Subcutaneous abdominal adipose tissue (tissue), 5 donors: ENCODE measurements at regions not wholly inside any gene's neighbourhood (a gene's known extent, or its start where the extent isn't known, plus 50 kb on each side); places are given as distances from the start of the nearest gene placed in this dataset.

Experiments
- H3K27ac ChIP-seq: one replicate; pipeline ENCODE4 v1.7.0; 2013; ENCODE audit warnings: low read depth, mild to moderate bottlenecking, inconsistent platforms, low read length, moderate library complexity
- H3K27me3 ChIP-seq, 5 donors: one replicate each; pipeline ENCODE4 v1.7.0; 2013; ENCODE audit warnings: low read length in 5 of 5, inconsistent platforms in 1 of 5; ENCODE audit not compliant: control insufficient read depth in 5 of 5, insufficient read depth in 4 of 5
- H3K36me3 ChIP-seq, 5 donors: one replicate each; pipeline ENCODE4 v1.7.0; 2013; ENCODE audit warnings: low read length in 5 of 5; ENCODE audit not compliant: control insufficient read depth in 5 of 5, insufficient read depth in 5 of 5
- H3K4me1 ChIP-seq, 5 donors: one replicate each; pipeline ENCODE4 v1.7.0; 2013; ENCODE audit warnings: low read length in 5 of 5, mild to moderate bottlenecking in 3 of 5, moderate library complexity in 1 of 5; ENCODE audit not compliant: control insufficient read depth in 5 of 5, insufficient read depth in 5 of 5
- H3K4me3 ChIP-seq, 5 donors: one replicate each; pipeline ENCODE4 v1.7.0; 2013; ENCODE audit warnings: low read length in 5 of 5, low read depth in 1 of 5
- H3K9ac ChIP-seq, 5 donors: one replicate each; pipeline ENCODE4 v1.7.0; 2013; ENCODE audit warnings: low read length in 5 of 5, mild to moderate bottlenecking in 4 of 5, moderate library complexity in 3 of 5
- H3K9me3 ChIP-seq, 5 donors: one replicate each; pipeline ENCODE4 v1.7.0; 2013; ENCODE audit warnings: low read length in 5 of 5; ENCODE audit not compliant: control insufficient read depth in 5 of 5
- donor health status: healthy.
- donor health status: healthy.
- donor health status: healthy.
- donor health status: healthy.
- donor health status: healthy.

GRCh38 chr18:29838556-29838955, 1204.0 kb downstream of the DSC3 start:
- Histone ChIP-seq H3K36me3 (no peaks in the 10 kb centered on the region), H3K4me3 (no peak overlapping the region), H3K27me3 (no peaks in the 10 kb centered on the region), H3K9me3 (no peaks in the 10 kb centered on the region), H3K9ac (no peak overlapping the region), H3K4me1 (no peaks in the 10 kb centered on the region), H3K27ac (no peak overlapping the region)

- Histone ChIP-seq H3K27me3 (no peaks in the 10 kb centered on the region), H3K27ac (no peak overlapping the region), H3K4me3 (no peak overlapping the region), H3K9ac (no peak overlapping the region), H3K36me3 (no peaks in the 10 kb centered on the region), H3K9me3 (peaks cover 0 to 6% (median 0%) of the 10 kb centered on the region in 5 donors), H3K4me1 (no peaks in the 10 kb centered on the region)
Measured at GRCh38 chr18:29823671-29824070, 1218.9 kb downstream of the DSC3 start.

- H3K27ac ChIP-seq: no peak overlapping the region
- H3K36me3 ChIP-seq: no peaks in the 10 kb centered on the region
- H3K9ac ChIP-seq: no peak overlapping the region
- H3K9me3 ChIP-seq: peaks cover 0 to 6% (median 0%) of the 10 kb centered on the region in 5 donors
- no peak overlapping the region for H3K4me3 ChIP-seq
- no peaks in the 10 kb centered on the region for H3K27me3 ChIP-seq
- H3K4me1 ChIP-seq: no peaks in the 10 kb centered on the region
Measured at GRCh38 chr18:29821544-29821943, 1221.0 kb downstream of the DSC3 start.

GRCh38 chr18:29811519-29811918, 1231.0 kb downstream of the DSC3 start:
- H3K4me3 ChIP-seq: no peak overlapping the region
- H3K36me3 ChIP-seq: no peaks in the 10 kb centered on the region
- no peak overlapping the region for H3K9ac ChIP-seq
- peaks cover 0 to 3% (median 0%) of the 10 kb centered on the region in 5 donors for H3K27me3 ChIP-seq
- no peaks in the 10 kb centered on the region for H3K4me1 ChIP-seq
- peaks cover 0 to 4% (median 0%) of the 10 kb centered on the region in 5 donors for H3K9me3 ChIP-seq
- H3K27ac ChIP-seq: no peak overlapping the region

GRCh38 chr18:29780816-29781215, 1261.7 kb downstream of the DSC3 start:
- Histone ChIP-seq H3K4me3 (no peak overlapping the region), H3K27ac (no peak overlapping the region), H3K9ac (no peak overlapping the region), H3K36me3 (no peaks in the 10 kb centered on the region), H3K27me3 (no peaks in the 10 kb centered on the region), H3K9me3 (peaks cover 0 to 2% (median 0%) of the 10 kb centered on the region in 5 donors), H3K4me1 (no peaks in the 10 kb centered on the region)

GRCh38 chr18:29779096-29779495, 1263.4 kb downstream of the DSC3 start:
- Histone ChIP-seq H3K9me3 (peaks cover 0 to 2% (median 0%) of the 10 kb centered on the region in 5 donors), H3K4me1 (no peaks in the 10 kb centered on the region), H3K27me3 (no peaks in the 10 kb centered on the region), H3K36me3 (no peaks in the 10 kb centered on the region), H3K27ac (no peak overlapping the region), H3K4me3 (no peak overlapping the region), H3K9ac (no peak overlapping the region)

- H3K4me1 ChIP-seq: no peaks in the 10 kb centered on the region
- H3K36me3 ChIP-seq: no peaks in the 10 kb centered on the region
- H3K4me3 ChIP-seq: no peak overlapping the region
Measured at GRCh38 chr18:29753379-29753778, 1289.2 kb downstream of the DSC3 start.

GRCh38 chr18:29749704-29750103, 1292.8 kb downstream of the DSC3 start:
- H3K9ac ChIP-seq: no peak overlapping the region
- H3K36me3 ChIP-seq: no peaks in the 10 kb centered on the region
- H3K27me3 ChIP-seq: no peaks in the 10 kb centered on the region
- H3K4me1 ChIP-seq: no peaks in the 10 kb centered on the region
- H3K27ac ChIP-seq: no peak overlapping the region
- H3K9me3 ChIP-seq: no peaks in the 10 kb centered on the region
- no peak overlapping the region for H3K4me3 ChIP-seq

More at GRCh38 chr18:29753379-29753778, 1289.2 kb downstream of the DSC3 start:
- Histone ChIP-seq H3K27me3 (no peaks in the 10 kb centered on the region), H3K27ac (no peak overlapping the region), H3K9me3 (no peaks in the 10 kb centered on the region), H3K9ac (no peak overlapping the region)

- H3K36me3 ChIP-seq: no peaks in the 10 kb centered on the region
- H3K27ac ChIP-seq: no peak overlapping the region
- no peaks in the 10 kb centered on the region for H3K27me3 ChIP-seq
- H3K4me3 ChIP-seq: no peak overlapping the region
- H3K9ac ChIP-seq: no peak overlapping the region
- H3K9me3 ChIP-seq: peaks cover 0 to 4% (median 0%) of the 10 kb centered on the region in 5 donors
- H3K4me1 ChIP-seq: no peaks in the 10 kb centered on the region
Measured at GRCh38 chr18:29741461-29741860, 1301.1 kb downstream of the DSC3 start.

- H3K9ac ChIP-seq: no peak overlapping the region
- no peaks in the 10 kb centered on the region for H3K27me3 ChIP-seq
- H3K4me3 ChIP-seq: no peak overlapping the region
- no peaks in the 10 kb centered on the region for H3K36me3 ChIP-seq
- H3K4me1 ChIP-seq: no peaks in the 10 kb centered on the region
- peaks cover 0 to 4% (median 0%) of the 10 kb centered on the region in 5 donors for H3K9me3 ChIP-seq
- no peak overlapping the region for H3K27ac ChIP-seq
Measured at GRCh38 chr18:29737620-29738019, 1304.9 kb downstream of the DSC3 start.

GRCh38 chr18:29737190-29737589, 1305.4 kb downstream of the DSC3 start:
- Histone ChIP-seq H3K4me3 (no peak overlapping the region), H3K9me3 (peaks cover 0 to 4% (median 0%) of the 10 kb centered on the region in 5 donors)

More at GRCh38 chr18:29737190-29737589, 1305.4 kb downstream of the DSC3 start:
- Histone ChIP-seq H3K4me1 (no peaks in the 10 kb centered on the region), H3K27ac (no peak overlapping the region), H3K9ac (no peak overlapping the region), H3K27me3 (no peaks in the 10 kb centered on the region), H3K36me3 (no peaks in the 10 kb centered on the region)
